NCI-H2196 treated with DMSO at 0.1 percent for 48 hours (cell line): ENCODE measurements at regions not wholly inside any gene's neighbourhood (a gene's known extent, or its start where the extent isn't known, plus 50 kb on each side); places are given as distances from the start of the nearest gene placed in this dataset.
"Not testable (repeated sequence)": the region's sequence is repeated elsewhere in the genome, so short reads cannot be mapped to it uniquely, and the experiment has no call there.

ENCODE experiments used
- DNase-seq: peaks from one replicate; lab custom pipeline; 2025; ENCODE audit not compliant: unreplicated experiment; lab: John Stamatoyannopoulos, UW

DNA sequence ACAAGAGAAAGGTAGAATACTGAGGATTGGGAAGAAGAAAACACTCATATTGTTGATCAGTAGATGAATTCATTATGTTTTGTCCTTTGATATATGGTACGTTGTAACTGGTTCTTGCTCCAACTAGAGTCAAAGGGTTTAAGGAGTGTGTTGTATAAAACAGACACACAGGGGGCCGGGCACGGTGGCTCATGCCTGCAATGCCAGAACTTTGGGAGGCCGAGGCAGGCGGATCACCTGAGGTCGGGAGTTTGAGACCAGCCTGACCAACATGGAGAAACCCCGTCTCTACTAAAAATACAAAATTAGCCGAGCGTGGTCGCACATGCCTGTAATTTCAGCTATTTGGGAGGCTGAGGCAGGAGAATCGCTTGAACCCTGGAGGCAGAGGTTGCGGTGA, 1624.0 kb upstream of the AGA start:
- not testable (repeated sequence) for DNase-seq

DNA sequence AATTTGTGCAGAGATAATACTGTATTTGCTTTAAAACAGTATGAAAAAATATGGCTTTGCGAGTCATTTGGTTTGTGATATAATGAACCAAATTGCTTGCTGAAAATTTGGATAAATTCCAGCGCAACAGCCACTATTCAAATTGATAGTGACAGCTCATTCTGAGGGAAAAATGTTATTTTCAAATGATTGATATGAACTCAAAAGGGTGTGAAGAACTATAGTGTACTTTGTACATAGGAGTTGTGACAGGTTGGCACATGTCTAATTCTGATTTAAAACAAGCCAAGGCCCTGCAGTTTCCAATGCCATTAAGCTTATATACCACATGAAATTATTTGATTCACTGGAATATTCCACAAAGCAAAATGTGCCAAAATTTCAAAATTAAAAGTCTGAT, 1628.9 kb upstream of the AGA start:
- no peak for DNase-seq

DNA sequence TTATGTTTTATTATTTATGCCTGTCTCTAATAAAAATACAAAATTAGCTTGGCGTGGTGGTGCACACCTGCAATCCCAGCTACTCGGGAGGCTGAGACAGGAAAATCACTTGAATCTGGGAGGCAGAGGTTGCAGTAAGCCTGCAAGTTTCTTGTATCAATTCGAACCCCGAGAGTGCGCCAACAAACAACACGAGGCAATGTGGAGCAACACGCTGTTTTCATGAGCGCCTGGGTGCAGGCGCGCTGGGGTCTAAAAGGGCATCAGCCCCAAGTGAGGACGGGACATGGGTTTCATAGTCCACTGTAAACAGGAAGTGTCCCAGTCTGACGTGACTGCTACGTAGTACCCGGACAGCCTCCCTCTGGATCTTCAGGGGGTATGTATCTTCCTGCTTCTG, 1634.6 kb upstream of the AGA start:
- no peak for DNase-seq

DNA sequence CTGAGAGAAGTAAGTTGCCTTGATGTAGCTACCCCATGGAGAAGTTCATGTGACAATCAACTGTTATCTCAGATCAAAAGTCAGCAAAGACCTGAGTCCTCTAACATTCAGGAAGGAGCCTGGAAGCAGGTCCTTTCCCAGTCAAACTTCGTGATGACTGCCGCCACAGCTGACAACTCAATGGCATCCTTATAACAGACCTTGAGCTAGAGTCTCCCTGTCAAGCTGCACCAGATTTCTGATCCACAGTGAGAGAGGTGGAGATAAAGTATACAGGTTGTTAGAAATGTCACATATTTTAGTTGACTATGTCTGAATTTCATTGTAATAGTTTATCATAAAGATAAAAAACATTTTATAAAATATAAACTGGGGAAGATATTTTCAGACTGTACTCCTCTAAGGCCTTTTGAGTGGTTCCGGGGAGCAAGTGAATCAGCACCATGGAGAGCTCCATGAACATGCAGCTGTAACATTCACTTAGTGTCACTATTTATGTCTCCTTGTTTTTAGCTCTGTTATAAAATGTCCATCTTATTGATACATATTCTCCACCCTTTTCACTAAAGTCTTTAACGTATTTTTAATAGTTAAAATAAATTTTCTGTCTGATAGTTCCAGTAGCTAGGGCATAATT, 1653.5 kb upstream of the AGA start:
- DNase-seq = no peak

DNA sequence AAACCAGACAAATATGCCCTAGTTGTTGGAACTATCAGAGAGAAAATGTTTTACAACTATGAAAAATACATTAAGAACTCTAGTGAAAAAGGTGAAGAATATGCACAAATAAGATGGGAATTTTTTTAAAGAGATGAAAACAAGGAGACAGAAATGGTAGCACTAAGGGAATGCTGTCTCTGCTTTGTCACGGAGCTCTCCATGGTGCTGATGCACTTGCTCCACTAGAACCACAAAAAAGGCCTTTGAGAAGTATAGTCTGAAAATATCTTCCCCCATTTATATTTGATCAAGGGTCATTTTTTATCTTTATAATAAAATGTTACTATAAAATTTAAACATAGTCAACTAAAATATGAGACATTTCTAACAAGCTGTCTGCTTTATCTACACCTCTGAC, 1655.5 kb upstream of the AGA start:
- no peak for DNase-seq

DNA sequence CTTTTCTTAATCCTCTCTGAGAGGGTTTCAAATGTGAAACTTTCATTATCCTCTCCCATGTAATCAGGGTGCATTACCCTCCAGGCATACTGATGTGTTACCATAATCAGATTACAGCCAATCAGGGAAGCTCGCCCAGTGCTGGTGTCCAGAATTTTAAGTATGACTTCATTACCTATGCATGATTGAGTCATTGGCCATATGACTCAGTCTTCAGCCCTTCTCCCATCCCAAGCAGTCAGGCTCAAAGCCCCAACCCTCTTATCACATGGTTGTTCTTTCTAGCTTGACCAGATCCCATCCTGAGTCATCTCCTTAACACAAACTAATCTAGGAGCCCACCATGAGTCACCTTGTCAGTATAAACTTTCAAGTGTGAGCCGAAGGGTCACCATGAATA, 1668.1 kb upstream of the AGA start:
- DNase-seq = no peak

DNA sequence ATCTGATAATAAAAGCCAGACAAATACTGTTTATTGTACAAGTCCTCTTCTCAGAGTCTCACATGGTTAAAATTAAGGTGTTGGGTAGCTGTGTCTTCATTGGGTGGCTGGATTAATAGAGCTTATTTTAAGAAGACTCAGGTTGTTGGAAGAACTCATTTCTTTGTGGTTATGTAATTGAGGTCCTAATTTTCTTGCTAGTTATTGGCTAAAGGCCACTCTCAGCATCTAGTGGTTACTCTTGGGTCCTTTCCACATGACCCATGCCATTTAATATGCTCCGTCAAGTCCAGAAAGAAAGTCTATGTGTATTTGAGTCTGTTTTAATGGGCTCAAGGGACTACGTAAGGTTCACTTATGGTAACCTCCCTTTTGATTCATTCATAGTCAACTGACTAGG, 1668.6 kb upstream of the AGA start:
- DNase-seq = no peak

DNA sequence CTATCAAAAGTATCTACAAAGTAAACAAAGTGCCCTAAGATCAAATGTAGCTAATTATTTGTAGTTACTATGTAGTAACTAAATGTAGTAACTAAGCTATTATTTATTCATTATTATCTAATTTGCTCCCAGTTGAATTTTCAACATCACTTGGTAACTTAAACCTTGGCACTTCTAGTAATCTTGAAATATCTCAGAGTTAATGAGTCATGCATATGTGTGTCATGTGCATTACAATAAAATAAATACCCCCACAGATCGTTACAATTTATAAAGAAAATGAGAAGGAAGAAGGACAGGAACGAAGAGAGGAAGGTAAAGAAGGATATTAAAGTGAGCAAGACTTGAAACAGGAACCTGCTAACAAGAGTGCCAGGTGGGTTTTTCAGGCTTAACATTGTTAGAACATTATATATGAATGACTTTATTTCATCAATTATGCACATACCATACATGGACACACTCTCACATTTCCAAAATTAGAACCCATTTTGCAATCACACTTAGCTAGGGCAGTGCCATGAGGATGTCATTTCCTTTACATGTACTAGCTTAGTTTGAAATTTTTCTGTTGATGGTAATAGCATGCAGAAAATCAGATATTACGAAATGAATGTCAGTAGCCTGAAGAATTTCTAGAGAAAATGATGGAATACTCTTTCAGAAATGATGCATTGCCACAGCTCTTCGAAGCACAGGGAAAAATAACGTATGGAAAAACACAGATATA, 1670.4 kb upstream of the AGA start:
- no peak for DNase-seq

DNA sequence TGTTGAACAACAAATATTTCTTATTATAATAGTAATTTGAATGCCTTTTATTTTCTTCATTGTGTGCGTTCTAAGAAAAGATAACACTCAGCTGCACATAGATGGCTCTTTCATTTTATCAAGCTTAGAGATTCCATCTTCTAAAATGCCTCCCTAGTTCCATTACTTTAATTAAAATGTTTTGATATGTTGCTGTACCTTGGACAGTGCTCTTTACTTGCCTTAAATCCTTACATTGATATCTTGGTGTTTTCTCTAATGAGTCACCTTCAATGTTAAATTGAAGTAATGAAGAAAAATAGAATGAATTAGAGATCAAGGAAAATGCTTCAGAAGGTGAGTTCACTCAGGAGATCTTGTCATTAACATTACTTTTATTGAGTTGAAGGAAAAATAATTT, 1672.4 kb upstream of the AGA start:
- no peak for DNase-seq

DNA sequence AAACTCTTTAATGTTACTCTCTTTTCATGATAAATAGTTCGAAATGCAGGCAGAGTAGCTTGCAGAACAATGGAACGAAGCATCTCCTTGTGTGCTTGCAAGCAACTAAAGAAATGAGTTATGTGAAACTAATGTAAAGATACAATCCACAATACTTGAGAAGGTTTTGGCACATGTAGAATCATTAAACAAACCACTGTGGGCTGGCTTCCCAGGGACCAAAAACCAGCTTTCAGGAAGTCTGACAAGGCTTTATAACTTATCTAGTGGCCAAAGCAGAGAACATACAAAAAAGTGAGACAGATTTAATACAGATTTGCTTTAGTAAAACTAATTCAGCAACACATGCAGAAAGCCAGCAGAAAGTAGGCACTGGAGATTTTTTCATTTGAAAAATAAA, 1673.8 kb upstream of the AGA start:
- no peak for DNase-seq

DNA sequence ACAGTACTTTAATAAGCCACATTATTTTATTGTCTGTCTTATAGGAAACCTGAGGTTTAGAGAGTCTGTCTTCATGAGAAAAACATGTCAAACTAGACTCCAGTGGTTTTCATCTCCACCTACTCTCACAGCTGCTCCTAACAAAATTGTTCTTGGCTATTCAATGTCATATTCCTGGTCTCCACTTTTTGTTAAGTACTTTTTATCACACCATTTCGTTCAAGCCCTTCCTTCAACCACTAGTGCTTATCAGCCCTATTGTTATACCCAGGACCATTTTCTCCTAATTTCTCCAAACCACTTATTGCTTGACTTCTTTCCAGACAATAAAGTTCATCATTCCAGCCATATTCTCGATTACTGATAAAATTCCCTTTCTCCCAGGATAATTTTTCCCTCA, 1674.3 kb upstream of the AGA start:
- no peak for DNase-seq

DNA sequence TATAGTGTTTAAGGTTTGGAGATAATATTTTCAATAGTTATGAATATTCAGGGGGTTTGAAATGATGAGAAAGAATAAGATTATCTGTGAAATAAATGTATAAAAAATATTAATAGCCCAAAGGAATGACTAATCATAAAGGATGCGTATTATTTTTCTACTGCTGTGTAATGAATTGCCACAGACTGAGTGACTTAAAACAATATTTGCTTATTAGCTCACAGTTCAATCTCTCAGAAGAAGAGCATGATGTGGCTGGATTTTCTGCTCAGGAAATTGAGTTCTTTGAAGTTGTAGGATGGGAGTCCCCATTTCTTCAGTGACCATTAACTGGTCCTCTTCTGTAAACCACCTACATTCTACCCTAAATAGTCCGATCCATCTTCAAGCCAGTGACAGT, 1680.8 kb upstream of the AGA start:
- DNase-seq = no peak

DNA sequence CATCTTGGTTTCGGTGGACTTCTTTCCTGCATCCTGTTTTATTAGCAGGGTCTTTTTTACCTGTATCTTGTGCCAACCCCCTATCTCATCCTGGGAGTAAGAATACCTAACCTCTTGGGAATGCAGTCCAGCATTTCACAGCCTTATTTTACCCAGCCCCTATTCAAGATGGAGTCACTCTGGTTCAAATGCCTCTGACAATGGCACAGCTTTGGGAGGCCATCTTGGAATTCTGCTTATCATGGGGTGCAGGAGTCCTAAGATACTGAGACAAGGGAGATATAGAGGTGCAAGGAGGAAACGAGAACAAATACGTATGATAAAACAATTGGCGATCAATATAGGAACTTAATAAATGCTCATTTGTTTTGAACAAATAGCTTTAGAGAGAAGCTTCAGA, 1682.2 kb upstream of the AGA start:
- no peak for DNase-seq

DNA sequence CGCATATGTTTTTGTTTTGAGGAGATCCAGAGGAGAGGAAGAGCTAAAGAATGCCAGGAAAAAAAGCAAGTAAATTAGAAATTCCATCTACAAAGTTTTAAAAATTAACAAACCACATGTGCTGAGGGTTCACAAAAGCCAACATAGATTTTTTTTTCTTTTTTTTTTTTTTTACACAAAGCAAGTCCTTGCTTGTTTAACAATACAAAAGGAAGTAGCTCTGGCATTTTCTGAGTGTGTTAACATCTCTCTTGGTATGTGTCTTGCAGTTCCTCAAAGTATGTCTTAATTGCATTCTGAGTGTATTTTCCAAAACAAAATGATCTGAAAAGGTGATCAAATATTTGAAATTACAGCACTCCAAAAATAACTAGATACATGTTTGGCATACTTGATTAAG, 1682.7 kb upstream of the AGA start:
- no peak for DNase-seq

DNA sequence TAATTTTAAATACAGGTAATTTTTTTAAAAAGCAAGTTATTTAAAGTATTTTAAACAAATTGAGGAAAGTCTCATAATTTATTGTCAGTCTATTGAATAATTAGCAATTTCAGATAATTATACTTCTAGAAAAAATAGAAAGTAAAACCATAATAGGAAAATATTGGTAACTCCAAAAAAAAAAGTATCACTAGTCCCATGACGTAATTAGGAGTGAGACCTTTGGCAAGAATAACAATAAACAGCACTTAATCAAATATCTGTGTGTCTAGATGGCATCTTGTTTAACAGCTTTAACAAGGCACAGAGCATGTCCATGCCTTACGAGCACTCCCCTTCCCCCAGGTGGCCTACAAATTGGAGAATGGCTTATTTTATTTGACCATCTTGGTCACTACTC, 1683.6 kb upstream of the AGA start:
- DNase-seq = no peak

DNA sequence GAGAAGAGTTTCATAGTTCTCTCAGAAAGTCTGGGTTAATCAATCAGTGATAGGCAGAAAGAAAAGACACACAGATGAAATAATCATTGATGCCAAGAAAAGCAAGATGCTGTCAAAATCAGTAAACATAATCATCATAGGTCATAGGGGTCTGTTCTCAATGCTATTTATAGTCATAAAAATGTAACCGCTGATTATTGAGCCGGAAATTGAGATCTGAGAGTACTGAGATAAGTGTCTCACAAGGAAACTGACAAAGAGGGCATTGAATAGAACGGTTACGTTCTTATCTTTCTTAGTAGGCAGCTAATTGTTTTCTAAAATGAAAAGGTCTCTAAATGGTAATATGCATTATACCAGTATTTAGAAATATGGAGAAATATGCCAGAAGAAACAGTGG, 1686.1 kb upstream of the AGA start:
- DNase-seq = no peak

DNA sequence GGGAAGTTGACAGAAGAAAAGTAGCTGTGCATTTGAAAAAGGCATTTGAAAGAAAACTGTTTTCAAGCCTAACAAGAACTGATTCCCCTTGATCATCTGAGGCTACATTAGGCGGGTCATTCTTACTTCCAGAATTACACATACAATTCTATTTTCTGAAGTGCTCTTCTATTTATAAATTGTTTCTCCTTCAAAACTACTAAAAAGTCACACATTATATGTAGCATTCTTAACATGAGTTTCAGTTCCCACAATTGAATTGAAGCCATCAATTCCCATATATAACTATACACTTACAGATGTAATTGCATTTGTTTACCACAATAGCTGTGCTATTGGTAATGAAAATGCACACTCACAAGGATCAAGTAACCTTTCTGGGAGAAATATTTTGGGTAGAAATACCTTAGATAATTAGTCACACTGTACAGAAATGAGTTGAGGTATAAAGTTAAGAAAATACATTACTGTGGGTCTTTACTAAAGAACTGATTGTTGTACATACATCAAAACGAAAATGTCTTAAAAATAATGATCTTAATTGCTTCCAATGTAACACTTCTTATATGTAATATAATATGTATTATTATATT, 1688.0 kb upstream of the AGA start:
- no peak for DNase-seq

DNA sequence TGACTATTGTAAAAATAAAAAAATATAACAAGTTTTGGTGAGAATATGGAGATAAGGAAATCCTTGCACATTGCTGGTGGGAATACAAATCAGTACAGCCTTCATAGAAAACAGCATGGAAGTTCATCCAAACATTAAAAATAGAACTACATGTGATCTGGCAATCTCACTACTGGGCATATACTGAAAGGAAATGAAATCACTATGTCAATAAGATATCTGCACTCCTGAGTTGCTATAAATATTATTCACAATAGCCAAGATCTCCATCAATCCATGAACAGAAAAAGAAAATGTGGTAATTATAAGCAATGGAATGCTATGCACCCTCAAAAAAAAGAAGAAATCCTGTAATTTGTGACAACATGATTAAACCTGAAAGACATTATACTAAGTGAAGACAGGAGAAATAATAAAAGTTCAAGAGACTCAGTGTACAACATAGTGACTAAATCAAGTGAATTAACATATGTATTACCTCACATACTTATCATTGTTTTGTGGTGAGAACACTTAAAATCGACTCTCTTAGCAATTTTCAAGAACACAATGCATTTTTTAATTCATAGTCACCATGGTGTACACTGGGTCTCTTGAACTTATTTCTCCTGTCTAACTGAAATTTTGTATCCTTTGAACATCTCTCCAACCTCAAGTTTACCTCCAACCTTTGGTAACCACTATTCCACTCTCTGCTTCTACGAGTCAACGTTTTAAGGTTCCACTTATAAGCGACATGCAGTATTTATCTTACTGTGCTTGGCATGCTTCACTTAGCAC, 1703.7 kb upstream of the AGA start:
- no peak for DNase-seq

DNA sequence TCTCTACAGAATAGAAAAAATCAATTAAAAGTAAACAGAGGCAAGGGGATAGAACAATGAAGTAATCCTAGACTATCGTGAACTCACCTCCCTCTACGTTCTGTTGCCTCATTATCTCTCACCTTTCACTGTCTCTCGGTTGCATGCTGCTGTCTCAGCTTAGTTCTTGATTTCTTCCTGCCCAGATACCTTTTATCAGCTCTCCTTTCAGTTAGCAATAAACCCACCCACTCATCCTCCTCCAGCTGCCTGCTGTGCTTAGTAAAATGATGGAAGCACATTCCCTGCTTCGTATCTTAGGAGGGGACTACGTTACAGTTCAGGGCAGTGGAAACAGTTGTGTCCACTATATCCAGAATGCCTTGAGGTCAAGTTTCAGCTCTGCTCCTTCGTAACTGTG, 1709.5 kb upstream of the AGA start:
- DNase-seq = no peak

DNA sequence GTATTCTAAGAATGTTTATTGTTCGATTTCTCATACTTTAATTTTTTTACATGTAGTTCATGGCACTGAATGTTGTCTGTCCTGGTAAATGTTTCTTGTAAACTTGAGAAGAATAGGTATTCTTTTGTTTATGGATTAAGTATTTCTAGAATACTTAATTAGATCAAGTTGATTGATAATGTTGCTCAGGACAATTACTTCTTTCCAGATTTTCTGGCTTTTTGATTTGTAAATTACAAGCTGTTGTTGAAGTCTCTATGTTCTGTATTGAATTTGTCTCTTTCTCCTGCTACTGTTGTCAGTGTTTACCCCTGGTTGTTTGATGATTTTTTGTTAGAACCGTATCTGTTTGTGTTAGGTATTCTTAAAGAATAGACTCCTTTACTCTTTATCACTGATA, 1720.9 kb upstream of the AGA start:
- no peak for DNase-seq

DNA sequence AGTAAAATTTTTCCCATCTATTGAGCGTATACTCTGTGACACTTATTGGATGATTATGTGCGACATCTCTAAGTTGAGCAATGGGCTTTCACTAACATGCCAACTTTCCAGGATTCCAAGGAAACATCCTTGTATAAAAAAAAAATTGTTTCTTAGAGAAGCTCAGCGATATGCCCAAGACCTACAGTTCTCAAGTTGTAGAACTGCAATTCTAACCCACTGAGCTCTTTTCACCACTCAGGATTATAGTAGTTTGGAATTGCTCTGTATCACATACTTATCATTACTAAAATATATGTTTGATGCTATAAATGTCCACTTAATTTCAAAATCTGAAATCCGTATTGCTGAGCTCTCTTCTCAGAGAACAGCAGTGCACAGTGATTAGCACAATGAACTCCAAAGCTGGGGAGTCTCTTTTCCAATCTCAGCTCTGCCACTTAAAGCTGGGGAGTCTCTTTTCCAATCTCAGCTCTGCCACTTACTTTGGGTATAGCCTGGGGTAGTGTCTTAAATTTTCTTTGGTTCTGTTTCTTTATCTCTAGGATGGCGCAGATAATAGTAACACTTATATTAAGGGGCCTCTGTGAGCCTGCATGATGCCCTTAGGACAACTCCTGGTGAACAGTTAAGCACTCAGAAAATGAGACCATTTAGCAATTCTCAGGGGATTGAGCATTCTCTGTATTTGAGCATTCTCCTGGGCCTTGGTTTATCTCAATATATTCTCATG, 1722.2 kb upstream of the AGA start:
- no peak for DNase-seq
